ENCODE measurements at regions not wholly inside any gene's neighbourhood (a gene's known extent, or its start where the extent isn't known, plus 50 kb on each side); places are given as distances from the start of the nearest gene placed in this dataset.
"Not testable (repeated sequence)": the region's sequence is repeated elsewhere in the genome, so short reads cannot be mapped to it uniquely, and the experiment has no call there.

GRCh38 chr6:92086750-92087149, 1332.6 kb downstream of the EPHA7 start:
- CTCF ChIA-PET = no interaction called here
- H3K27ac ChIP-seq = no peak overlapping the region
- POLR2A ChIA-PET (ENCODE audit: low non-redundant PET) = no interaction called here
- no peak for TF ChIP-seq CTCF (conservative IDR thresholded peaks at IDR 0.05; ENCODE audit: low read depth)
- DNase-seq (ENCODE audit: low spot score) = no peak

GRCh38 chr6:92083914-92084313, 1335.4 kb downstream of the EPHA7 start:
- POLR2A ChIA-PET (ENCODE audit: low non-redundant PET); CTCF ChIA-PET; H3K27ac ChIP-seq; DNase-seq (ENCODE audit: low spot score): not testable (repeated sequence)

GRCh38 chr6:92072387-92072786, 1347.0 kb downstream of the EPHA7 start:
- ChIA-PET CTCF (no interaction called here), POLR2A (ENCODE audit: low non-redundant PET) (no interaction called here)
- DNase-seq (ENCODE audit: low spot score) = no peak
- H3K27ac ChIP-seq = no peak overlapping the region
- no peak for TF ChIP-seq CTCF (conservative IDR thresholded peaks at IDR 0.05; ENCODE audit: low read depth)

- ChIA-PET POLR2A (ENCODE audit: low non-redundant PET) (no interaction called here), CTCF (interaction anchor here (0.7 kb wide), 1 partner anchor 1004 kb away, joined by 3 read pairs; no protein-coding TSS in a partner anchor)
- no peak for TF ChIP-seq CTCF (conservative IDR thresholded peaks at IDR 0.05; ENCODE audit: low read depth)
- no peak for DNase-seq (ENCODE audit: low spot score)
- no peak overlapping the region for H3K27ac ChIP-seq
Observed at GRCh38 chr6:92069781-92070180, 1349.6 kb downstream of the EPHA7 start.

- H3K27ac ChIP-seq = no peak overlapping the region
- ChIA-PET CTCF (no interaction called here), POLR2A (ENCODE audit: low non-redundant PET) (no interaction called here)
- no peak for DNase-seq (ENCODE audit: low spot score)
- no peak for TF ChIP-seq CTCF (conservative IDR thresholded peaks at IDR 0.05; ENCODE audit: low read depth)
Observed at GRCh38 chr6:92052513-92052912, 1366.8 kb downstream of the EPHA7 start.

GRCh38 chr6:92050216-92050615, 1369.1 kb downstream of the EPHA7 start:
- no peak for TF ChIP-seq CTCF (conservative IDR thresholded peaks at IDR 0.05; ENCODE audit: low read depth)
- no peak overlapping the region for H3K27ac ChIP-seq
- ChIA-PET POLR2A (ENCODE audit: low non-redundant PET) (no interaction called here), CTCF (interaction anchor here (0.6 kb wide), 2 partner anchors 166 to 616 kb away, joined by 3 to 4 read pairs; no protein-coding TSS in a partner anchor)
- no peak for DNase-seq (ENCODE audit: low spot score)

- H3K27ac ChIP-seq = no peak overlapping the region
- DNase-seq (ENCODE audit: low spot score) = no peak
- TF ChIP-seq CTCF (conservative IDR thresholded peaks at IDR 0.05; ENCODE audit: low read depth) = no peak
- ChIA-PET CTCF (interaction anchor here (0.6 kb wide), 1 partner anchor 10 kb away, joined by 3 read pairs; no protein-coding TSS in a partner anchor), POLR2A (ENCODE audit: low non-redundant PET) (no interaction called here)
Observed at GRCh38 chr6:92047860-92048259, 1371.5 kb downstream of the EPHA7 start.
